ENCODE measurements at regions not wholly inside any gene's neighbourhood (a gene's known extent, or its start where the extent isn't known, plus 50 kb on each side); places are given as distances from the start of the nearest gene placed in this dataset.
A peak's percentile ranks its signal among the peaks of the same experiment; 100 is the strongest.
"Not testable (repeated sequence)": the region's sequence is repeated elsewhere in the genome, so short reads cannot be mapped to it uniquely, and the experiment has no call there.

- no peak for TF ChIP-seq CTCF (IDR thresholded peaks at IDR 0.05; ENCODE audit: insufficient read depth, low read depth, low read length, missing control alignments)
- H3K4me3 ChIP-seq (ENCODE audit: low read length): no peak overlapping the region
- no peak for DNase-seq (ENCODE audit: low read depth)
Measured at GRCh38 chr14:28999656-29000055, 233.1 kb downstream of the FOXG1 start.

- TF ChIP-seq CTCF (IDR thresholded peaks at IDR 0.05; ENCODE audit: insufficient read depth, low read depth, low read length, missing control alignments): no peak
- H3K4me3 ChIP-seq (ENCODE audit: low read length): no peak overlapping the region
- DNase-seq (ENCODE audit: low read depth): no peak
Measured at GRCh38 chr14:29005647-29006046, 239.1 kb downstream of the FOXG1 start.

- TF ChIP-seq CTCF (IDR thresholded peaks at IDR 0.05; ENCODE audit: insufficient read depth, low read depth, low read length, missing control alignments): no peak
- no peak for DNase-seq (ENCODE audit: low read depth)
- no peak overlapping the region for H3K4me3 ChIP-seq (ENCODE audit: low read length)
Measured at GRCh38 chr14:29007990-29008389, 241.4 kb downstream of the FOXG1 start.

GRCh38 chr14:29016050-29016900 is 249.7 kb downstream of the FOXG1 start:
- DNase-seq (ENCODE audit: low read depth): peak; percentile 39
- H3K4me3 ChIP-seq (ENCODE audit: low read length): no peak overlapping the region
- peak; percentile 58 for TF ChIP-seq CTCF (IDR thresholded peaks at IDR 0.05; ENCODE audit: insufficient read depth, low read depth, low read length, missing control alignments)

- H3K4me3 ChIP-seq (ENCODE audit: low read length); DNase-seq (ENCODE audit: low read depth): not testable (repeated sequence)
Measured at GRCh38 chr14:29023505-29023904, 256.9 kb downstream of the FOXG1 start.

- not testable (repeated sequence) for H3K4me3 ChIP-seq (ENCODE audit: low read length); DNase-seq (ENCODE audit: low read depth)
Measured at GRCh38 chr14:29027441-29027840, 260.9 kb downstream of the FOXG1 start.

GRCh38 chr14:29027941-29028705 is 261.5 kb downstream of the FOXG1 start:
- not testable (repeated sequence) for DNase-seq (ENCODE audit: low read depth); H3K4me3 ChIP-seq (ENCODE audit: low read length)

GRCh38 chr14:29028973-29029582 is 262.5 kb downstream of the FOXG1 start:
- peak; percentile 3 for DNase-seq (ENCODE audit: low read depth)
- H3K4me3 ChIP-seq (ENCODE audit: low read length): no peak overlapping the region
- TF ChIP-seq CTCF (IDR thresholded peaks at IDR 0.05; ENCODE audit: insufficient read depth, low read depth, low read length, missing control alignments): no peak
